HG03469 (cell line): ENCODE measurements at regions not wholly inside any gene's neighbourhood (a gene's known extent, or its start where the extent isn't known, plus 50 kb on each side); places are given as distances from the start of the nearest gene placed in this dataset.

Experiments used
- ATAC-seq: cut with Tn5 transposase; IDR thresholded peaks from one replicate; pipeline ENCODE4 v1.9.1; 2021; ENCODE audit warnings: mild to moderate bottlenecking, moderate library complexity, moderate number of reproducible peaks; ENCODE audit not compliant: unreplicated experiment

DNA sequence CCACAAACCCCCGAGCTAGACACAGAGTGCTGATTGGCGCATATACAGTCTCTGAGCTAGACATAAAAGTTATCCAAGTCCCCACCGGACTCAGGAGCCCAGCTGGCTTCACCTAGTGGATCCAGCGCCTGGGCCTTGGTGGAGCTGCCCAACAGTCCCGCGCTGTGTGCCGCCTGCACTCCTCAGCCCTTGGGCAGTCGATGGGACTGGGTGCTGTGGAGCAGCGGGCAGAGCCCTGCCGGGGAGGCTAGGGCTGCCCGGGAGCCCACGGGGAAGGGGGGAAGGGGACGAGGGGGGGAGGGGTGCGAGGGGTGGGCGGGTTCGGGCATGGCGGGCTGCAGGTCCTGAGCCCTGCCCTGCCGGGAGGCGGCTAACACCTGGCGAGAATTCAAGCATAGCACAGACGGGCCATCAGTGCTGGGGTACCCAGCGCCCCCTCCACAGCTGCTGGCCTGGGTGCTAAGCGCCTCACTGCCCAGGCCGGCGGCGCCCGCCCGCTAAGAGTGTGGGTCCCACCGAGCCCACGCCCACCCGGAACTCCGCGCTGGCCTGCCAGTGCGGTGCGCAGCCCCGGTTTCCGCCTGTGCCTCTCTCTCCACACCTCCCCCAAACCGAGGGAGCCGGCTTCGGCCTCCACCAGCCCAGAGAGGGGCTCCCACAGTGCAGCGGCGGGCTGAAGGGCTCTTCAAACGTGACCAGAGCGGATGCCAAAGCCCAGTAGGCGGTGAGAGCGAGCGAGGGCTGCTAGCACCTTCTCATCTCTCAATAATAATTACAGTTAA lies 391.2 kb upstream of the NUDT12 start:
- ATAC-seq, result no peak

DNA sequence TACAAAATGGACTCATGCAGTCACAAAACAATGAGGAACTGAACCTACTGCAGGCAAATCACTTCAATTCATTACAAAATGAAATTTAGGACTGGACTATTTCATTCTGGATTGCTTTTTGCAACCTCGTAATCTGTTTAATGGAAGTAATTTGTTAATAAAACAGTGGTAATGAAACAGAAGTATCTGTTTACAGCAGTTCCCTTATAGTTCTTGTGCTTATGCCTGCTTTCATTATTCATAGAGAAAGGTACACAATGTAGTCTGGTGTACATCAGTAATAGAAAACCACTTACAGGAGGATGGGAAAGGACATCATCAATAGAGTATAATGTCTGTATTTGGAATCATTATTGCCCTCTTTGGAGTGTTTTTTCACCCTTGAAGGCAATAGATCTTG lies 389.2 kb upstream of the NUDT12 start:
- ATAC-seq, result no peak

DNA sequence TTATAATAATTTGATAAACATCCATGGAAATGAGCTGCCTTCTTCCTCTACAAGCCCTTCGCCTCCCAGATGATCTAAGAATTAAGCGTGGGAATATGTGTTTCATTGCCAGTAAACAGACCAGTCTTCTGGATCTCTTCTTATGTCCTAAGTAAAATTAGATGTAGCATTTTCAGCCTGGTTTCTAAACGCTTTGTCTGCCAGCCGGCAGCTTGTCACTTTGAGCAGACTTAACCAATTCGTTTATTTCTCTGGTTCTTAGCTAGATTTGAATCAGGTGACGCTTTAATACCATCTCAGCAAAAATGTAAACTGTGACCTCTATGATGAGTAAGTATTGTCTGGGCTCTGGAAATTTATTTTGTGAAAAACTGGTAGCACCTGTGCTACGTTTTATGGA lies 380.6 kb upstream of the NUDT12 start:
- ATAC-seq, result no peak

DNA sequence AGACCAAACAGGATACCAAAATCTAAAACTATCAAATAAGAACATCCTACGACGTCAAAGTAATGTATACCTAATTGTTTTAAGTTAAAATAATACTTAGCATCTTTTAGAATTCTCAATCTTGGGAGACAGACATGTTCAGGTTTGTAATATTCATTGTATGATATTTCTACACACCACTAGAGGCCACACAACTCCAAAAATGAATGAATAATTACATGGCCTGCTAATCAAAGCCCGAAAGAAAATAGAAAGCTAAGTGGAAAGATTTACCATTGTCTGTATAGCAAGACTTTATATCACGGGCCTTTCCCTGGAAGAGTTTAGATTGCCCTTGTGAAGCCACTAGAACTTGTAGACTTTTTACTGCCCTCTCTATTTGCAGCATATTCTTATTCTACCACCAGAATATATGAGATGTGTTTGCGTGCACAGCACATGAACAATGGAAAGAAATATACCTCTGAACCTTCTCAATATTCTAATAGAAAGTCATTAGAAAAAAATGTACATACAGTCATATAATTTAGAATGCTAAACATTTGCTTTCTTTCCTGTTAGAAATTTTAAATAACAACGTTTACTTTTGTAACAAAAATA lies 380.1 kb upstream of the NUDT12 start:
- ATAC-seq, result no peak

DNA sequence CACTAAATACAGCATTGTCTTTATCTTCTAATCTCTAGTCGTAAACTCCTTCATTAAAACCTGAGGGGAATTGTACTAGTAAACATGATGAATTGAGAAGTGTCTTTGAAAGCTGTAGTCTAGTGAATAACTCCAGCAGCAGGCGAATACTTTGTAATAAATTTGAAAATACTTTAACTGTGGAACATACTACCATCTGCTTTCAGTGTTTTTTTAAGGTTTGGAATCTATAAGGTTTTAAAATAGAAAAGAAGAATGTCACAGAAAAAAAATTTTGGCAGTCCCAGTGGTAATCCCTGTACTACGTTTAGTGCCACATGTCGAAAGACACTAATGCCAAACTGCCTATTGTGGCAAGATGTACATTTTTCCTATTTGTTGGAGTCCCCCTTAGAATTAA lies 379.0 kb upstream of the NUDT12 start:
- no peak for ATAC-seq

DNA sequence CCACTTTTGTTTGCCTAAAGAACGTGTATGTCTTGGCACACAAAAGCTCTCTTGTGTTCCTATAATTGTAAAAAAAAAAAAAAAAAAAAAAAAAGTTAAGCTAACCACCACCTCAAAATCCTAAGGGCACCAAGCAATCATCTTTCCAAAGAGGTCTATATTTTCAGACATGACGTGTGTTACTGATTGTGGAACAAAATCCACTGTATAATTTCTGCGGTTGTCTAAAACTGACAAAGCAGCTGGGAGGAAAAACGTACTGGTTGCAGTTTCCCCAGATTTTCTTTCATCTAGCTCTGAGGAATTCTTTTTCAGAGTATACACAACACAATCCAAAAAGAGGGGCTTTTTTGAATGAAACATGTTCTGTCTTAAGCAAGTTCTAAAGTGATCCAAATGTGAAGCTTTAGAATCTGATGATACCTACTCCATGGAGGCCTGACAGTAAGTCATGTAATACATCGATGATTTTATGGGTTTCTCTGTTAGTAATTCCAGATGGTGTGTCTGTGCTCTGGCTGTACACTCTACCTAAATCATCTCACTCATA lies 375.6 kb upstream of the NUDT12 start:
- no peak for ATAC-seq

DNA sequence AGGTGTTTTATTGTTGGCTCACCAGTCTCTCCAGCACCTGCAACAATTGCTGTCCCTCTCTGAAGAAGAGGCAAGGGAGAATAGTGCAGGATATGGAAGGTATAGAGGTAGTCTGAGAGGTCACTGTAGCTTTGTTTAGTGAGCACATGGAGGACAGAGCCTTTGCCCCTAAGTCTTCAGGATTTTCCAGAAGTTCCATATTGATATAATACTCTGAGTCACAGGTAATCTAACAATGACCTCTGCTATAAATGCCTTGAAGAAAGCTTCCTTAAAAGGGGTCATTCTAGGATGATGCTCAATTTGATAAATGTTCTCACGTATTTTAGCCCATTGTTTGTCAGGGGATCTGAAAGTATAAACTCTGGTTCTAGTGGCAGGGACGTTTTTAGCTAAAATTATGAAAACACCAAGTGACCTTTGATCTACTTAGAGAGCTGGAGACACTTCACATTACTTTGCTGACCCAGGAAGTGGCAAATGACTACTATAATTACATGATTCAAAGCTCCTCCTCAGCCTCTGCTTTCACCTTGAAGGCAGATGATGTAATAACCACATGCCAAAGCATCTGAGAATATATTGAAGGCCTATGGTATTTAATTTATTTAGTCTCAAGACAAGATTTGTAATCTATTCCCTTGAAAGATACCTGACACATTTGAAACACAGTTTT lies 366.9 kb upstream of the NUDT12 start:
- no peak for ATAC-seq

DNA sequence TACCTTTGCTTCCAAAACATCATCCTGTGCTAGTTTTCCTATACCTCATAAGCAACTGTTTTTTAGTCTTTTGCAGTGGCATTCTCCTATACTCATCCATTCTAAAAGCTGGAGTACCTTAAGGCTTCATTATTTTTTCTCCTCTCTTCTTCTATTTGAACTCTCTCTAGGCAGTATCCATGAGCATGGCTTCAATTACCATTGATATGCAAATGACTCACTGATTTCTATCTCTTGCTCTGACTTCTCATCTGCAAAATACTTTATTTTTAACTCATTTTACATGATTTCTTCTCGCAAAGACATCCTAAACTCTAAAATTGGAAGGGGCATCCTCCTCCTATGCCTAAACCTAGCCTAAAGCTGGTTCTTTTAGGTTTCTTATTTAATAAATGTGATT lies 365.1 kb upstream of the NUDT12 start:
- no peak for ATAC-seq

DNA sequence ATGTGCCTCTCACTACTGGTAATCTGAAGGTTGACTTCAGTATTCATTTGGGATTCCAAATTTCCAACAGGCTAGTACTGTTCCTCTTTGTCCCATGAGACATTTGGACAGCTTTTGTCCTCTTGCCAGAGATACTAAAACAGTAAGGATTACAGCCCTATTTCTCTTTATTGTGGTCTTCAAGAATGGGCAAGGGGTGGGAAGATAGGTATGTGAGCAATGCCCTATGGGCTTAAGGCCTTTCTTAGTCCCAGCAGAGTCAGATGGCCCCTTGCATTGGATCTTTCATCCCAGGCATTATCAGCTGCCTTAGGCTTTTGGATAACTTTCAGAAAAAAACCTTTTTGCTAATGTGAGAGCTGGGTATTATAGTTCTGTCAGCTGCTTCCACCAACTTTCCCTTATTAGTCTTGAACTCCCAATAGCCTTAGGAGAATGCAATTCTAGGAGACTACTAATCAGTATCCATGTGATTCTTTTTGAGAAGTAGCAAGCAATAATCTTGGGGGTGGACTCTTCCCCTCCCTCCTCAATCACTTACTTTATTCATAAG lies 361.1 kb upstream of the NUDT12 start:
- no peak for ATAC-seq

DNA sequence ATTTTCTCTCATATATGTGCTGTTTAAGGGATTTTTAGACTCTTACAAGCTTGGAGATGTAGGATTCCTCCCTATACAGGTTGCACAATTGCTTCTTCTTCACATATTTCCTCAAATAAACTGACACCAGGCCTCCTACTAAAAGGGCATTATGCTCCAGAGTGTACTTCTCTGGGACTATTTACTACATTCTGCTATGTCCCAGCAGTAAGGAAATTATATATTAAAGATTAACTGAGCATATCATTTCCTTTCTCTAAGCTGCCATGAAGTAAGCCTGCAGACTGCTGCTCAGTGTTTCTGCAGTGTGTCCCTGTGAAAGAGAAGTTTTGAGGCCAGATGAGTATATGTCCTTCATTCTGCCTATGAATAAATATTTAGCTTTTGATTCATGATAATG lies 356.9 kb upstream of the NUDT12 start:
- no peak for ATAC-seq

DNA sequence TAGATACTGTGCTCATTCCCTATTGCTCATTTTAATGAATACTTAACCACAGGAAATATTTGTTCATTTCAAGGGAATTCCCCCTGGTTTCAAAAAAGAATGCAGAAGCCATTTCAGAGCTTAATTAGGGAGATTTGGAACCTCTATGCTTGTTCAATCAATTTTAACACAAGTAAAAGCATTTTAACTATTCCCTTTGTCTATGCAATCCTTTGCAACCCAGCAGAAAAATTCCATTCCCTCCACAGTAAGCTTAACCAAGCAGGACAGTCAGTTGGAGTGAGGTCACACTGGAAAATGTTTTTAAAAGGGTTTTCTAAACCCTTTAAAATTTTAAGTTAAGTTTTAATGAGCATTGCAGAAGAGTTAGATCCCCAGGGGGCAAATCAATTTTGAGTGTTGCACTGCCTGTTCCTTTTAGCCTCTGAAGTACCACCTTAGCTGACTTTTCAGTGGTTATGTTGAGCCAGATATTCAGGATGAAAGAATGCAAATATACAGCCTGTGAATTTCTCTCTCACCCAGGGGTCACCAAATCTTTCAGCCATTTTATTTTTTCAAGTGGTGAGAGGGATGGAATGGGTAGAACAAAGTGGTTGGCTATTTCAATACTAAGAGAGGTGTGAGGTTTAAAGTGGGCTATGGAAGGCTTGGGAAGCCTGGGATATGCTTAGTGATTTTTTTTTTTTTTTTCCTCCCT lies 356.2 kb upstream of the NUDT12 start:
- no peak for ATAC-seq

DNA sequence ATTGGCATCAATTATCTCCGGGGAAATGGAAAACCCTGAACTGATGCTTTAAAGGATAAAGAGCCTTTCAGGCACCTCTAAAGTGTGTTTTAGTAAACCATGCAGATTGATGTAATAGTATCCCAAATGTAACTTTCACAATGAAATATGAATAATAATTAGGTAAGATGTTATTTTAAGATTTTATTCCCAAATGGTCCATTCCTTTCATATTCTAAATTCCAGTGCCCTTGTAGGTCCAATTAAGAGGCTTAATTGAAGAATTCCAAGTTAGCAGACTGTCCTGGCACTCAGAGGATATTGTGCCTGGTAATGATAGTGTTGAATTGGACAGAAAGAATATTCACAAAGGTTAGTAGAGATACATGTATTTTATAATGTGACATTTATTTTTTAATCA lies 352.5 kb upstream of the NUDT12 start:
- ATAC-seq, result no peak

DNA sequence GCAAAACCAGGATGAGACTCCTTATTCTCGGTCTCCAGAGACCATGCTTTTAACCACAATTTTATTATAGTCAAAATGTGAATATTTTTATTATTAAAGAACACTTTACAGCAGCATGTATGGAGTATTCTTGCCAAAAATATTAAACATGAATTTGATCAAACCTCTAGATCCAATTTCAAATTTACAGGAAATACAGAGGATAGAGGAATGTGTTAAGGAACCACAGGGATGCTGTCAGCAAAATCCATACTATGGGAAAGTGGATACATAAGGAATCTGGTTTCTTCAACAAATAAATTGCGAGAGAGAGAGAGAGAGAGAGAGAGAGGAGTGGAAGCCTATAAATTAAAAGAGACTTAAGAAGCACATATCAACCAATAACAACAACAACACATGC lies 348.2 kb upstream of the NUDT12 start:
- ATAC-seq, result no peak

DNA sequence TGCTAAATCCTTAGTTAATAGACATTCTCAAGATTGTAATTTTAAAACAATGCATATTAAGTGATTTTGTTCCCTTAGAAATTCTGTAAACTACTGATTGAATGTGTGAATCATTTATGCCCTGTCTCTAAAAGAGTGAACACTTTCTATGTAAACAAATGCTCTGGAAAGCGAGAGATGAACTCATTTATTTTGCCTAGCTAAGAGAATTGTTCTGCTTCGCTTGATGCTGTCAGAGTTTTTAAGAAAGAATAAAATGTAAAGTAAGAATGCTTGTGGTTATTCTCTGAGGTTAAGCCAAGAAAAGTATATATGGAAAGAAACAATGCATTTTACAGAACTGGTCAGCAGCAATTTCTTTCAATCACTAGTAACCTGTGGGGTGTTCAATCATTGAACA lies 347.4 kb upstream of the NUDT12 start:
- no peak for ATAC-seq

DNA sequence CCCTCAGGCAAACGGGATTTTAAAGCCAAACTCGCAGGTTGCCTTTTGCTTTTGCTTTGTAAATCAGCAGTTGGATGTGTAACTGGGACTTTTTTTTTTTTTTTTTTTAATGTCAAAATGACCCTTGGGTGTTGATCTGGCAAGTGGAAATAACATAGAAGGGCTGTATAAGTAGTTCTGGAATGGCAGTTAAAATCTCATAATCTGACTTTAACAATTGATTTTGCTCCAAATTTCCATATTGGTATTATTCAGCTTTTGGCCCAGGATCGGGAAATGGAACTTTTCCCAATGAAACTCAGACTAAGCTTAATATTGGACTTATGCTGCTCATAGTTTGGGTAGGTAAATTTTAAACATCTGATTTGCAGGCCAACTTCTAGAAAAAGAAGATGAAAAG lies 346.8 kb upstream of the NUDT12 start:
- ATAC-seq, result no peak

DNA sequence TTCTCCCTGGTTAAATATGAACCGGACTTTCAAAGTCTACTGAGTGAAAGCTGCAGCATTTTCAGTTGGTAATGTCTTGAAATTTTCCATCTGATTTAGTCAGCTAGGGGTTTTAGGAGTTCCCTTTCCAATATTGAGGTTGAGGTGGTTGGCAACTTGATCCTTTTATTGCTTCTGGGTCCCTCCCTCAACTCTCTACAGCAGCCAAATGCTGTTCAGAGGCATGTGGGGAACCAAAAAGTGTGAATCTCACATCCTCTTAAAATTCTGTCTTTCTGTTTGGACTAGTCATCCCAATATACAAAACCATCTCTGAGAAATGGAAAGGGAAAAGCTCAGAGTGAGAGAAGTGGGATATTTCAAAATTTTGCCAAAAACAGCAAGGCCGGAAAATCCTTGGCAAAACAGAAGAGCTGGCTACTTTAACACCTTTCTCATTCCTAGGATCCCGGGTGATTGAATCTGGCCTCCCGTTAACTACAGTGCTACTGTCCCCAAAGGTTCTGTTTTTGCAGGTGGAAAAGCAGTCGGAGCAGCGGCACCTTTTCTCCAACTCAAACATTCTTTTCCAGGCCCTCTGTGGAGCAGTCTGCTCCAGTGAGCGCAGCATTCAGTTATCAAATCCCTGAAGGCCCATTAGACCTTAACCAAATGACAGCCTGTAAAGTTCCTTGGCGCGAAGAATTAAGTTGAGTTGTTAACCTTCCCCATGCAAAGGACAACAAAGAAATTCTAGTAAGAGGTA lies 345.9 kb upstream of the NUDT12 start:
- no peak for ATAC-seq

DNA sequence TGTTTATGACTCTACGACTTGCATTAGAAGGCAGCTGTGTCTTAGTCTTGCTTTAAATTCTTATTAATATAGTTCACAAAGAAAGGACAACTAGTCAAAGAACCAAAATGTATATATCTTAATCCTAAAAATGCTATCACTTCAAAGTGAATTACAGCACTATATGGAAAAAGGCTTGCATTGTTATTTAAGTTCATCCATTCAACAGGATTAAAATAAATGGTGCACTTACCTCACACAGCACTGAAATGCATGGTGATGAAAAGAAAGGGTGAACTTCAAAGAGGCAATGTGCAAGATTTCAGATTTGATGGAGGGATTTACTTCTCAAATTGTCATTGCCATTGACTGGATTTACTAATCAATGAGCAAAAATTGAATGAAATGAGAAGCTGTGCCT lies 344.4 kb upstream of the NUDT12 start:
- no peak for ATAC-seq

DNA sequence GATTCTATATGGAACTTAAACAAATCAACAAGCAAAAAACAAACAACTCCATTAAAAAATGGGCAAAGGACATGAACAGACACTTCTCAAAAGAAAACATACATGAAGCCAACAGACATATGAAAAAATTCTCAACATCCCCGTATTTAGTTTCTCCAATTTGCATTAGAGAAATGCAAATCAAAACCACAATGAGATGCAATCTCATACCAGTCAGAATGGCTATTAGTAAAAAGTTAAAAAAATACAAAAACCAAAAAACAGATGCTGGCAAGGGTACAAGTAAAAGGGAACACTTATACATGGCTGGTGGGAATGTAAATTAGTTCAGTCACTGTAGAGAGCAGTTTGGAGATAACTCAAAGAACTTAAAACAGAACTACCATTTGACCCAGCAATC lies 342.1 kb upstream of the NUDT12 start:
- no peak for ATAC-seq

DNA sequence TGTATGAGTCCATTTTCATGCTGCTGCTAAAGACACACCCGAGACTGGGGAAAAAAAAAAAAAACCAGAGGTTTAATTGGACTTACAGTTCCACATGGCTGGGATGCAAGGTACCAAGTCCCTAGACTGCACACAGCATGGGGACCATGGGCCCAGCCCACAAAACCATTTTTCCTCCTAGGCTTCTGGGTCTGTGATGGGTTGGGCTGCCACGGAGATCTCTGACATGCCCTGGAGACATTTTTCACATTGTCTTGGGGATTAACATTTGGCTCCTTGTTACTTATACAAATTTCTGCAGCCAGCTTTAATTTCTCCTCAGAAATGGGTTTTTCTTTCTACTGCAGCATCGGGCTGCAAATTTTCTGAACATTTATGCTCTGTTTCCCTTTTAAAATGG lies 340.3 kb upstream of the NUDT12 start:
- ATAC-seq, result no peak

DNA sequence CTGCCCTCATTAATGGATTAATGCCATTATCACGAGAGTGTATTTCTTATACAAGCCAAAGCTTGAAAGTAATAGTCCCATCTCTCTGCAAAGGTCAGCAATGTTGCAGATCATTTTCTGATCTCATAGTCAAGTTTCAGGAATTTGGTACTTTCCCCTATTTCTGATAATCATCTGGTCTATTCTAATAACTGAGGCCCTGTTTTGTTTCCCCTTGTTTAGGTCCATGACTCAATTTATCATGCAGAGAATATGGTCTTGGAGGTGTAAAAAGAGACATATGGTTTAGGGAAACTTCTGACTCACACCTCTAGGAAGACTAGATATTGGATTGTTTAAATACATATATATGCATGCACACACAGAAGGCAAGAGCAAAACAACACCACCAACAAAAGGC lies 339.3 kb upstream of the NUDT12 start:
- ATAC-seq, result no peak
